ENCODE measurements at regions not wholly inside any gene's neighbourhood (a gene's known extent, or its start where the extent isn't known, plus 50 kb on each side); places are given as distances from the start of the nearest gene placed in this dataset.

DNA sequence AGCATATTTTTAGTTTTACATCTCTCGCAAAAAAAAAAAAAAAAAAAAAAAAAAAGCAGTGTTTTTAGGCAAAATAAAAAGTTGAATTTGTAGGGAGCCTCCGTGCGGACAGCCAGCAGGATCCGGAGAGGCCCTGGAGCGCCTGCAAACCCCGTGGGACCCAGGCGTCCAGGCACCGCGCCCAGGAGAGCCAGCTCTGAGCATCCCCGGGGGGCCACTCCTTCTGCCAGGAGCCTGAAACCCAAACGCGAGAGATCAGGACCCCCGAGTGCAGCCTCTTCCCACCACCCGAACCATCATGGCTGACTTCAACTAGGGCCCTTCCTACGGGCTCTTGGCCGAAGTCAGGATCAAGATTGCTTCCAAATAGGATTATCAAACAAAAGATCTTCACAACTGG lies 54.1 kb upstream of the LY86 start:
- H3K4me2 ChIP-seq (replicated peaks; ENCODE audit: extremely low read depth, low read length, poor library complexity, severe bottlenecking): no peak overlapping the region
- 92% methylated on average over 11 of the region's 16 CpGs for WGBS (ENCODE audit: insufficient coverage)
- H3K36me3 ChIP-seq (replicated peaks in 1 of 2; ENCODE audit: control insufficient read depth in 1 of 2, insufficient read depth in 2 of 2, low read length in 2 of 2): no peaks in the 10 kb centered on the region
- H3K36me3 Mint-ChIP-seq: no peaks in the 10 kb centered on the region
- no peak overlapping the region for H3K9ac ChIP-seq (ENCODE audit: insufficient read depth, low read length, poor library complexity, severe bottlenecking)
- no peak overlapping the region for H3K27ac Mint-ChIP-seq
- peaks cover 0 to 11% (median 2%) of the 10 kb centered on the region in 7 donors for H3K9me3 Mint-ChIP-seq
- H3K79me2 ChIP-seq (ENCODE audit: insufficient read depth, low read length): no peaks in the 10 kb centered on the region
- H2AFZ ChIP-seq (ENCODE audit: insufficient read depth, low read depth, low read length, poor library complexity, severe bottlenecking): no peak overlapping the region
- H4K20me1 ChIP-seq (ENCODE audit: insufficient read depth, low read length): no peaks in the 10 kb centered on the region
- H3K4me3 ChIP-seq (replicated peaks in 1 of 3; ENCODE audit: low read depth in 2 of 3, low read length in 3 of 3): no peak overlapping the region
- H3K27me3 ChIP-seq (ENCODE audit: control insufficient read depth in 2 of 2, insufficient read depth in 2 of 2, low read length in 2 of 2): peaks cover 15 to 16% of the 10 kb centered on the region in 2 donors
- peak overlapping the region in 1 of 2 donors; percentile 59 for H3K4me3 Mint-ChIP-seq
- intact Hi-C loops (cut with micrococcal nuclease): no loop called here
- peaks cover 20 to 24% (median 20%) of the 10 kb centered on the region in 3 donors for H3K27me3 Mint-ChIP-seq (ENCODE audit: low read depth in 3 of 3)
- H3K4me1 Mint-ChIP-seq: peaks cover 12% of the 10 kb centered on the region
- no peak for DNase-seq
- no peak overlapping the region for H3K27ac ChIP-seq (ENCODE audit: low read depth in 1 of 2, low read length in 2 of 2)
- H3K4me1 ChIP-seq (ENCODE audit: control insufficient read depth in 1 of 2, insufficient read depth in 2 of 2, low read length in 2 of 2): no peaks in the 10 kb centered on the region
- H3K9me3 ChIP-seq (replicated peaks in 1 of 2; ENCODE audit: control insufficient read depth in 1 of 2, insufficient read depth in 1 of 2, low read length in 2 of 2): peaks cover 0 to 2% of the 10 kb centered on the region in 2 donors
- TF ChIP-seq, protein P1, sequence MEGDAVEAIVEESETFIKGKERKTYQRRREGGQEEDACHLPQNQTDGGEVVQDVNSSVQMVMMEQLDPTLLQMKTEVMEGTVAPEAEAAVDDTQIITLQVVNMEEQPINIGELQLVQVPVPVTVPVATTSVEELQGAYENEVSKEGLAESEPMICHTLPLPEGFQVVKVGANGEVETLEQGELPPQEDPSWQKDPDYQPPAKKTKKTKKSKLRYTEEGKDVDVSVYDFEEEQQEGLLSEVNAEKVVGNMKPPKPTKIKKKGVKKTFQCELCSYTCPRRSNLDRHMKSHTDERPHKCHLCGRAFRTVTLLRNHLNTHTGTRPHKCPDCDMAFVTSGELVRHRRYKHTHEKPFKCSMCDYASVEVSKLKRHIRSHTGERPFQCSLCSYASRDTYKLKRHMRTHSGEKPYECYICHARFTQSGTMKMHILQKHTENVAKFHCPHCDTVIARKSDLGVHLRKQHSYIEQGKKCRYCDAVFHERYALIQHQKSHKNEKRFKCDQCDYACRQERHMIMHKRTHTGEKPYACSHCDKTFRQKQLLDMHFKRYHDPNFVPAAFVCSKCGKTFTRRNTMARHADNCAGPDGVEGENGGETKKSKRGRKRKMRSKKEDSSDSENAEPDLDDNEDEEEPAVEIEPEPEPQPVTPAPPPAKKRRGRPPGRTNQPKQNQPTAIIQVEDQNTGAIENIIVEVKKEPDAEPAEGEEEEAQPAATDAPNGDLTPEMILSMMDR (IDR thresholded peaks at IDR 0.05): no peak

DNA sequence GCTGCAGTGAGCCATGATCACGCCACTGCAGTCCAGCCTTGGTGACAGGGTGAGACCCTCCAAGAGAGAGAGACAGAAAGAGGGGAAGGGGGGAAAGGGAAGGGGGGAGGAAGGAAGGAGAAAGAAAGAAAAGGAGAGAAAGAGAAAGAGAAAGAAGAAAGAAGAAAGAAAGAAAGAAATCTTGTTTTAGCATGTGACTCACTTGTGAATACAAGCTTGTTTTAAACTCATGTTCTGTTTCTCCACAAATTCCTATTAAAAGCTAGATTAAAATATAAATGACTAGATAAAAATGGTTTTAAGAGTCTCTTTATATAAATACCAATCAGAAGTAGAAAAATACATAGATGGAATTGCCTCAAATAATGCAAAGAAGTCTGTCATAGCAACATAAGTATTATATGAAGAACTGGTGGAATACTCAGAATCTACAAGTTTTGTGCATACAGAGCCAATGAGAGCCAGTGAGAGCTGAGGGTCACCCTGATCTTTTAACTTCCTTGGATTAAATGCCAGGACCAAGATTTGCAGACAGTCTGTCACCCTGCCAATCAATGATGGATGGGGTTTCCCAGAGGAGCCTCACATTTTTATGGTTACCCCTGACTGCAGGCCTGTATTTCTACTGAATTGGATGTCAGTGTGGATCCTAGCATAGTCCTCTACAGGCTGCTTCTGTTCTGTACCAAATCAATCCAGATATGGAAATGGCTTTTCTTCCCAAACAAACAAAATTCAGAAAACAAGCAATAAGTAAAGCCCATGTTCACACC lies 50.8 kb upstream of the LY86 start:
- peaks cover 17 to 26% of the 10 kb centered on the region in 2 donors for H3K27me3 ChIP-seq (ENCODE audit: control insufficient read depth in 2 of 2, insufficient read depth in 2 of 2, low read length in 2 of 2)
- TF ChIP-seq, protein P1 (IDR thresholded peaks at IDR 0.05): no peak
- no CpG with 5 or more reads among the region's 1 CpG for WGBS (ENCODE audit: insufficient coverage)
- H3K27ac ChIP-seq (ENCODE audit: low read depth in 1 of 2, low read length in 2 of 2): no peak overlapping the region
- intact Hi-C loops (cut with micrococcal nuclease): no loop called here
- no peaks in the 10 kb centered on the region for H3K36me3 Mint-ChIP-seq
- no peaks in the 10 kb centered on the region for H3K36me3 ChIP-seq (replicated peaks in 1 of 2; ENCODE audit: control insufficient read depth in 1 of 2, insufficient read depth in 2 of 2, low read length in 2 of 2)
- H3K4me1 ChIP-seq (ENCODE audit: control insufficient read depth in 1 of 2, insufficient read depth in 2 of 2, low read length in 2 of 2): no peaks in the 10 kb centered on the region
- H2AFZ ChIP-seq (ENCODE audit: insufficient read depth, low read depth, low read length, poor library complexity, severe bottlenecking): no peak overlapping the region
- peaks cover 21 to 29% (median 26%) of the 10 kb centered on the region in 3 donors for H3K27me3 Mint-ChIP-seq (ENCODE audit: low read depth in 3 of 3)
- no peak overlapping the region for H3K4me2 ChIP-seq (replicated peaks; ENCODE audit: extremely low read depth, low read length, poor library complexity, severe bottlenecking)
- H3K27ac Mint-ChIP-seq: peak overlapping the region in 1 of 7 donors; percentile 43
- no peak overlapping the region for H3K4me3 Mint-ChIP-seq
- H3K4me3 ChIP-seq (replicated peaks in 1 of 3; ENCODE audit: low read depth in 2 of 3, low read length in 3 of 3): no peak overlapping the region
- H3K9me3 ChIP-seq (replicated peaks in 1 of 2; ENCODE audit: control insufficient read depth in 1 of 2, insufficient read depth in 1 of 2, low read length in 2 of 2): peaks cover 0 to 5% of the 10 kb centered on the region in 2 donors
- no peak for DNase-seq
- peaks cover 12% of the 10 kb centered on the region for H3K4me1 Mint-ChIP-seq
- no peaks in the 10 kb centered on the region for H3K79me2 ChIP-seq (ENCODE audit: insufficient read depth, low read length)
- no peaks in the 10 kb centered on the region for H4K20me1 ChIP-seq (ENCODE audit: insufficient read depth, low read length)
- no peak overlapping the region for H3K9ac ChIP-seq (ENCODE audit: insufficient read depth, low read length, poor library complexity, severe bottlenecking)
- peaks cover 0 to 13% (median 7%) of the 10 kb centered on the region in 7 donors for H3K9me3 Mint-ChIP-seq

Data from CD14-positive monocyte (primary cell).